Kidney (tissue), 13 donors: ENCODE measurements at regions not wholly inside any gene's neighbourhood (a gene's known extent, or its start where the extent isn't known, plus 50 kb on each side); places are given as distances from the start of the nearest gene placed in this dataset.

Experiments used
- DNase-seq, 5 donors: peaks; one replicate each; pipeline ENCODE4 v3.0.0-alpha.2; 2013 to 2020
- FAIRE-seq: peaks from 2 replicates; lab custom pipeline; 2012; peaks lifted over from hg19 to GRCh38; lab: Jason Lieb, UNC
- H3K27ac ChIP-seq, 2 donors: one replicate each; pipeline ENCODE4 v1.7.0; 2013; ENCODE audit warnings: low read depth in 2 of 2, low read length in 2 of 2, inconsistent platforms in 1 of 2
- H3K27me3 ChIP-seq: one replicate; pipeline ENCODE4 v1.7.1; 2013; ENCODE audit warnings: low read length, inconsistent platforms; ENCODE audit not compliant: control insufficient read depth, insufficient read depth
- H3K36me3 ChIP-seq, 3 donors: one replicate each; pipeline versions ENCODE4 v1.7.0 to v1.7.1; 2013; ENCODE audit warnings: low read length in 3 of 3, control low read depth in 1 of 3, inconsistent platforms in 1 of 3; ENCODE audit not compliant: insufficient read depth in 3 of 3, control insufficient read depth in 2 of 3
- H3K4me1 ChIP-seq, 3 donors: one replicate each; pipeline versions ENCODE4 v1.7.0 to v1.7.1; 2013; ENCODE audit warnings: low read length in 3 of 3, inconsistent platforms in 1 of 3, low read depth in 1 of 3; ENCODE audit not compliant: control insufficient read depth in 2 of 3, insufficient read depth in 2 of 3
- H3K4me3 ChIP-seq, 3 donors: one replicate each; pipeline versions ENCODE4 v1.7.0 to v1.8.1; 2013; ENCODE audit warnings: low read length in 3 of 3, control low read depth in 1 of 3, inconsistent platforms in 1 of 3
- H3K9ac ChIP-seq, 3 donors: one replicate each; pipeline versions ENCODE4 v1.7.0 to v1.7.1; 2013; ENCODE audit warnings: low read length in 3 of 3, control low read depth in 1 of 3, inconsistent platforms in 1 of 3
- H3K9me3 ChIP-seq, 3 donors: one replicate each; pipeline versions ENCODE4 v1.7.0 to v1.7.1; 2013; ENCODE audit warnings: low read length in 3 of 3, control low read depth in 1 of 3, inconsistent platforms in 1 of 3; ENCODE audit not compliant: control insufficient read depth in 2 of 3, insufficient read depth in 1 of 3
- CTCF ChIP-seq: IDR thresholded peaks from 3 replicates; pipeline ENCODE4 v1.5.1; 2012; ENCODE audit warnings: mild to moderate bottlenecking, moderate library complexity, borderline replicate concordance; ENCODE audit not compliant: insufficient read depth; ENCODE audit errors: extremely low read depth
- intact Hi-C: fragments of 100-400 bp; cut with DNase I; formaldehyde crosslinking; loops from one replicate; pipeline ENCODE4 v1.11.1; 2022
- donor health status: control.
- donor health status: control.
- donor health status: control.
- donor health status: control.
- donor health status: control.
- donor health status: DM: yes; HTN: yes; CAD: no.
- donor health status: Normal renal cell carcinoma (clear cell type).

DNA sequence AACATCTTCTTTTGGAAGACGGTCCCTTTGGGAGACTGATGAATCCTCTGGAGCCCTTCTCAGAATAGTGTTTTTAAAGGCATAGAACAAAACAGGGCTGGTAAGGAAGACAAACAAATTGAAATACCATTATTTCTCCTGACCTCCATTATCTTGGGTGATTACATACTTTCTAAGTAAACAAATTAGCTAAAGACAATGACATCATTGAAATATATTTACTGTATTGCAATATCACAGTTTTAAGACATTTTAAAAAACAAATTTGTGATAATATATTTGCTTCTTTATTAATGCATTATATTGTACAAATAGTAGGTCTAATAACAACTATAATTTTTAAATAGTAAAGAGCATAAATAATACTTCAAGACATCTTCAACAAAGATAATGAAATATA lies 152.2 kb upstream of the CDK1 start:
- no peaks in the 10 kb centered on the region for H3K27me3 ChIP-seq
- TF ChIP-seq CTCF: no peak
- H3K4me3 ChIP-seq: no peak overlapping the region
- intact Hi-C loops: no loop called here
- H3K9ac ChIP-seq: no peak overlapping the region
- H3K27ac ChIP-seq: no peak overlapping the region
- no peaks in the 10 kb centered on the region for H3K36me3 ChIP-seq
- peak; percentile 42 for FAIRE-seq
- DNase-seq: no peak
- no peaks in the 10 kb centered on the region for H3K9me3 ChIP-seq
- peaks cover 2 to 6% (median 6%) of the 10 kb centered on the region in 3 donors for H3K4me1 ChIP-seq

DNA sequence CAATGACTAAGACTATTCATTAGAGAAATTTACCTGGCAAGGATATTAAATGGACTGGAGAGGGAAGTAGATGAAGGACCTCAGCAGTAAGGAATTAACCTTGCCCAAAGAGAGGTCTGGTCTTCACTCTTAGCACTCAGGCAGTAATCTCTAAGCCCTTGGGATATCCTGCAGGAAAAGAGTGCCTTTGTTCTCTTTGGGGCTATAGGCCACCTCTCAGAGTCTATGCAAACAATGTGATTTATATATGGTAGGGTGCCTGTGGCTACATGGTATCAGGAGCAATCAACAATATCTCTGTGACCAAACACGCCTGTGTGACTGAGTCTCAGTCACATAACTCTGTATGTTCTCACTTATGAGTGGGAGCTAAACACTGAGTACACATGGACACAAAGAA lies 154.7 kb upstream of the CDK1 start:
- Histone ChIP-seq H3K9me3 (no peaks in the 10 kb centered on the region), H3K27me3 (no peaks in the 10 kb centered on the region), H3K4me1 (peaks cover 0 to 6% (median 0%) of the 10 kb centered on the region in 3 donors), H3K27ac (no peak overlapping the region), H3K4me3 (no peak overlapping the region), H3K36me3 (no peaks in the 10 kb centered on the region), H3K9ac (no peak overlapping the region)
- no peak for DNase-seq
- TF ChIP-seq CTCF: no peak
- intact Hi-C loops: no loop called here
- no peak for FAIRE-seq

GRCh38 chr10:60621018-60621417 lies 157.3 kb upstream of the CDK1 start:
- DNase-seq (no peak), FAIRE-seq (no peak)
- Histone ChIP-seq H3K27ac (no peak overlapping the region), H3K4me3 (no peak overlapping the region), H3K4me1 (no peaks in the 10 kb centered on the region), H3K36me3 (no peaks in the 10 kb centered on the region), H3K27me3 (no peaks in the 10 kb centered on the region), H3K9me3 (no peaks in the 10 kb centered on the region), H3K9ac (no peak overlapping the region)
- intact Hi-C loops: no loop called here
- TF ChIP-seq CTCF: no peak

GRCh38 chr10:60618861-60619260 lies 159.4 kb upstream of the CDK1 start:
- H3K36me3 ChIP-seq: no peaks in the 10 kb centered on the region
- H3K4me3 ChIP-seq: no peak overlapping the region
- H3K9ac ChIP-seq: no peak overlapping the region
- no peak for DNase-seq
- no peak for FAIRE-seq
- H3K27ac ChIP-seq: no peak overlapping the region
- intact Hi-C loops: no loop called here
- TF ChIP-seq CTCF: no peak
- H3K4me1 ChIP-seq: no peaks in the 10 kb centered on the region
- no peaks in the 10 kb centered on the region for H3K9me3 ChIP-seq
- no peaks in the 10 kb centered on the region for H3K27me3 ChIP-seq
